Limb (tissue), 2 donors: ENCODE measurements at regions not wholly inside any gene's neighbourhood (a gene's known extent, or its start where the extent isn't known, plus 50 kb on each side); places are given as distances from the start of the nearest gene placed in this dataset.

ENCODE experiments used
- DNase-seq, 2 donors: peaks; one replicate each; pipeline ENCODE4 v3.0.0-alpha.2; 2016; ENCODE audit errors: extremely low spot score in 2 of 2

- DNase-seq = no peak
Observed at GRCh38 chr13:61036715-61037114, 378.9 kb downstream of the PCDH20 start.

- DNase-seq = no peak
Observed at GRCh38 chr13:61030445-61030844, 385.2 kb downstream of the PCDH20 start.

- DNase-seq = no peak
Observed at GRCh38 chr13:61029064-61029463, 386.6 kb downstream of the PCDH20 start.

GRCh38 chr13:61024046-61024445, 391.6 kb downstream of the PCDH20 start:
- DNase-seq = no peak

GRCh38 chr13:61021838-61022237, 393.8 kb downstream of the PCDH20 start:
- DNase-seq = no peak

GRCh38 chr13:61013796-61014195, 401.9 kb downstream of the PCDH20 start:
- DNase-seq = no peak

- DNase-seq = no peak
Observed at GRCh38 chr13:61010358-61010757, 405.3 kb downstream of the PCDH20 start.

- DNase-seq = no peak
Observed at GRCh38 chr13:61002686-61003085, 413.0 kb downstream of the PCDH20 start.

GRCh38 chr13:60990032-60990733, 425.5 kb downstream of the PCDH20 start:
- DNase-seq = no peak

- DNase-seq = no peak
Observed at GRCh38 chr13:60986301-60986700, 429.3 kb downstream of the PCDH20 start.

GRCh38 chr13:60981407-60981806, 434.2 kb downstream of the PCDH20 start:
- no peak for DNase-seq

- DNase-seq = no peak
Observed at GRCh38 chr13:60976367-60976766, 439.3 kb downstream of the PCDH20 start.

GRCh38 chr13:60974296-60974695, 441.4 kb downstream of the PCDH20 start:
- no peak for DNase-seq

- DNase-seq = no peak
Observed at GRCh38 chr13:60973529-60973928, 442.1 kb downstream of the PCDH20 start.

GRCh38 chr13:60970736-60971135, 444.9 kb downstream of the PCDH20 start:
- no peak for DNase-seq

GRCh38 chr13:60969656-60970055, 446.0 kb downstream of the PCDH20 start:
- no peak for DNase-seq

- no peak for DNase-seq
Observed at GRCh38 chr13:60959427-60959826, 456.2 kb downstream of the PCDH20 start.

GRCh38 chr13:60957816-60958215, 457.8 kb downstream of the PCDH20 start:
- no peak for DNase-seq

GRCh38 chr13:60945396-60945795, 470.3 kb downstream of the PCDH20 start:
- no peak for DNase-seq

GRCh38 chr13:60944863-60945262, 470.8 kb downstream of the PCDH20 start:
- no peak for DNase-seq

GRCh38 chr13:60944016-60944415, 471.6 kb downstream of the PCDH20 start:
- DNase-seq = no peak

GRCh38 chr13:60936281-60936680, 479.4 kb downstream of the PCDH20 start:
- no peak for DNase-seq

- no peak for DNase-seq
Observed at GRCh38 chr13:60933638-60934037, 482.0 kb downstream of the PCDH20 start.
